Liver (tissue), 8 donors: ENCODE measurements at regions not wholly inside any gene's neighbourhood (a gene's known extent, or its start where the extent isn't known, plus 50 kb on each side); places are given as distances from the start of the nearest gene placed in this dataset.

Experiments
- DNase-seq: peaks from one replicate; pipeline ENCODE4 v3.0.0-alpha.2; 2017; ENCODE audit warnings: low spot score
- H3K27ac ChIP-seq, 2 donors: one replicate each; pipeline ENCODE4 v1.7.0; 2013; ENCODE audit warnings: inconsistent platforms in 2 of 2, low read length in 2 of 2, control low read depth in 1 of 2, low read depth in 1 of 2, mild to moderate bottlenecking in 1 of 2
- H3K27me3 ChIP-seq, 4 donors: one replicate each; pipeline versions ENCODE4 v1.6.1 to v1.7.0; 2013; ENCODE audit warnings: low read length in 3 of 4, inconsistent platforms in 1 of 4, mild to moderate bottlenecking in 1 of 4, moderate library complexity in 1 of 4; ENCODE audit not compliant: control insufficient read depth in 4 of 4, insufficient read depth in 4 of 4
- H3K36me3 ChIP-seq, 4 donors: one replicate each; pipeline versions ENCODE4 v1.6.1 to v1.7.0; 2013; ENCODE audit warnings: low read length in 3 of 4, mild to moderate bottlenecking in 3 of 4, low read depth in 1 of 4, moderate library complexity in 1 of 4; ENCODE audit not compliant: control insufficient read depth in 4 of 4, insufficient read depth in 3 of 4
- H3K4me1 ChIP-seq, 4 donors: one replicate each; pipeline versions ENCODE4 v1.6.1 to v1.7.0; 2013; ENCODE audit warnings: low read length in 3 of 4, mild to moderate bottlenecking in 3 of 4, moderate library complexity in 1 of 4; ENCODE audit not compliant: control insufficient read depth in 4 of 4, insufficient read depth in 4 of 4
- H3K4me3 ChIP-seq, 3 donors: one replicate each; pipeline versions ENCODE4 v1.6.1 to v1.7.0; 2013; ENCODE audit warnings: low read length in 3 of 3, control low read depth in 1 of 3, low read depth in 1 of 3, mild to moderate bottlenecking in 1 of 3
- H3K9ac ChIP-seq, 2 donors: one replicate each; pipeline ENCODE4 v1.7.0; 2013; ENCODE audit warnings: low read length in 2 of 2, mild to moderate bottlenecking in 2 of 2, moderate library complexity in 2 of 2, control low read depth in 1 of 2, low read depth in 1 of 2
- H3K9me3 ChIP-seq, 4 donors: one replicate each; pipeline versions ENCODE4 v1.6.1 to v1.7.0; 2013; ENCODE audit warnings: low read length in 3 of 4; ENCODE audit not compliant: control insufficient read depth in 4 of 4
- ATF3 ChIP-seq: IDR thresholded peaks from 2 replicates; pipeline ENCODE4 v1.6.1; 2016; ENCODE audit warnings: antibody characterized with exemption
- CTCF ChIP-seq: fragments of 150-350 bp; IDR thresholded peaks from 2 replicates; pipeline ENCODE4 v1.5.1; 2017; ENCODE audit warnings: improper control_type of control experiment, low read depth, low read length; ENCODE audit not compliant: missing input control
- FOXA1 ChIP-seq: IDR thresholded peaks from 2 replicates; pipeline ENCODE4 v1.6.1; 2016; ENCODE audit warnings: antibody characterized with exemption
- GABPA ChIP-seq, 2 donors: IDR thresholded peaks in 1 of 2; conservative IDR thresholded peaks in 1 of 2; 2 replicates each; pipeline ENCODE4 v1.6.1; 2016; ENCODE audit warnings: antibody characterized with exemption in 2 of 2, mild to moderate bottlenecking in 1 of 2, moderate library complexity in 1 of 2
- HNF4A ChIP-seq, 2 donors: conservative IDR thresholded peaks; 2 replicates each; pipeline ENCODE4 v1.6.1; 2016; ENCODE audit warnings: antibody characterized with exemption in 2 of 2, mild to moderate bottlenecking in 2 of 2
- JUND ChIP-seq, 2 donors: IDR thresholded peaks; 2 replicates each; pipeline ENCODE4 v1.6.1; 2016; ENCODE audit warnings: antibody characterized with exemption in 2 of 2
- MAX ChIP-seq: IDR thresholded peaks from 2 replicates; pipeline ENCODE4 v1.6.1; 2016; ENCODE audit warnings: antibody characterized with exemption
- NR2F2 ChIP-seq: IDR thresholded peaks from 2 replicates; pipeline ENCODE4 v1.6.1; 2016; ENCODE audit warnings: antibody characterized with exemption
- RAD21 ChIP-seq, 2 donors: IDR thresholded peaks; 2 replicates each; pipeline ENCODE4 v1.6.1; 2016; ENCODE audit warnings: antibody characterized with exemption in 2 of 2, mild to moderate bottlenecking in 2 of 2
- REST ChIP-seq: IDR thresholded peaks from 2 replicates; pipeline ENCODE4 v1.6.1; 2016; ENCODE audit warnings: antibody characterized with exemption, mild to moderate bottlenecking
- RXRA ChIP-seq, 2 donors: IDR thresholded peaks; 2 replicates each; pipeline ENCODE4 v1.6.1; 2017 to 2018; ENCODE audit warnings: antibody characterized with exemption in 2 of 2, mild to moderate bottlenecking in 1 of 2
- YY1 ChIP-seq: IDR thresholded peaks from 2 replicates; pipeline ENCODE4 v1.6.1; 2016; ENCODE audit warnings: antibody characterized with exemption, mild to moderate bottlenecking
- ZBTB33 ChIP-seq: IDR thresholded peaks from 2 replicates; pipeline ENCODE4 v1.6.1; 2016; ENCODE audit warnings: antibody characterized with exemption
- WGBS: extraction: QIAGEN DNeasy Blood & Tissue Kit; methylation state at CpG from one replicate; pipeline ENCODE4 v1.1.7; 2013; 5-methylcytosine and 5-hydroxymethylcytosine counted together
- donor health status: healthy.
- donor health status: healthy.
- donor health status: healthy.
- donor health status: healthy.
- donor health status: healthy.

GRCh38 chr9:82201196-82201595, 212.6 kb downstream of the SPATA31D1 start:
- no peak overlapping the region for H3K4me3 ChIP-seq
- no peaks in the 10 kb centered on the region for H3K27me3 ChIP-seq
- TF ChIP-seq JUND (IDR thresholded peaks at IDR 0.05) (no peak), RAD21 (IDR thresholded peaks at IDR 0.05) (no peak), RXRA (IDR thresholded peaks at IDR 0.05) (no peak), ATF3 (no peak), ZBTB33 (no peak), NR2F2 (no peak), HNF4A (conservative IDR thresholded peaks at IDR 0.05) (no peak), CTCF (no peak)
- no peaks in the 10 kb centered on the region for H3K9me3 ChIP-seq
- 81% methylated on average over 3 of the region's 3 CpGs for WGBS
- DNase-seq: no peak
- no peaks in the 10 kb centered on the region for H3K4me1 ChIP-seq
- H3K27ac ChIP-seq: no peak overlapping the region
- H3K36me3 ChIP-seq: no peaks in the 10 kb centered on the region
- no peak overlapping the region for H3K9ac ChIP-seq

GRCh38 chr9:82202808-82203207, 214.2 kb downstream of the SPATA31D1 start:
- Histone ChIP-seq H3K4me1 (no peaks in the 10 kb centered on the region), H3K27ac (no peak overlapping the region), H3K27me3 (no peaks in the 10 kb centered on the region), H3K9me3 (no peaks in the 10 kb centered on the region), H3K4me3 (no peak overlapping the region), H3K9ac (no peak overlapping the region), H3K36me3 (no peaks in the 10 kb centered on the region)
- 84% methylated on average over 4 of the region's 4 CpGs for WGBS
- no peak for TF ChIP-seq MAX
- TF ChIP-seq NR2F2: no peak
- no peak for TF ChIP-seq REST
- TF ChIP-seq GABPA (IDR thresholded peaks at IDR 0.05 in 1 of 2, conservative IDR thresholded peaks at IDR 0.05 in 1 of 2): no peak
- TF ChIP-seq YY1: no peak
- TF ChIP-seq FOXA1: no peak
- TF ChIP-seq HNF4A (conservative IDR thresholded peaks at IDR 0.05): no peak
- TF ChIP-seq ZBTB33: no peak
- DNase-seq: no peak
